Skeletal muscle satellite cell (primary cell): ENCODE measurements at regions not wholly inside any gene's neighbourhood (a gene's known extent, or its start where the extent isn't known, plus 50 kb on each side); places are given as distances from the start of the nearest gene placed in this dataset.

Source experiments
- H3K27me3 ChIP-seq: 2 replicates; pipeline ENCODE4 v1.7.0; 2013; ENCODE audit warnings: low read length; ENCODE audit not compliant: control insufficient read depth, insufficient read depth
- H3K36me3 ChIP-seq: 2 replicates; pipeline ENCODE4 v1.7.0; 2013; ENCODE audit warnings: mild to moderate bottlenecking, control low read depth, low read length; ENCODE audit not compliant: insufficient read depth
- H3K4me1 ChIP-seq: 2 replicates; pipeline ENCODE4 v1.7.0; 2013; ENCODE audit warnings: low read length; ENCODE audit not compliant: control insufficient read depth, insufficient read depth
- H3K4me2 ChIP-seq: 2 replicates; pipeline ENCODE4 v1.7.0; 2013; ENCODE audit warnings: mild to moderate bottlenecking, low read length
- H3K4me3 ChIP-seq: 2 replicates; pipeline ENCODE4 v1.7.0; 2013; ENCODE audit warnings: low read length
- H3K9ac ChIP-seq: 2 replicates; pipeline ENCODE4 v1.7.0; 2013; ENCODE audit warnings: mild to moderate bottlenecking, low read depth, low read length, moderate library complexity
- H3K9me3 ChIP-seq: replicated peaks from 2 replicates; pipeline ENCODE4 v1.7.0; 2013; ENCODE audit warnings: mild to moderate bottlenecking, control low read depth, low read length

DNA sequence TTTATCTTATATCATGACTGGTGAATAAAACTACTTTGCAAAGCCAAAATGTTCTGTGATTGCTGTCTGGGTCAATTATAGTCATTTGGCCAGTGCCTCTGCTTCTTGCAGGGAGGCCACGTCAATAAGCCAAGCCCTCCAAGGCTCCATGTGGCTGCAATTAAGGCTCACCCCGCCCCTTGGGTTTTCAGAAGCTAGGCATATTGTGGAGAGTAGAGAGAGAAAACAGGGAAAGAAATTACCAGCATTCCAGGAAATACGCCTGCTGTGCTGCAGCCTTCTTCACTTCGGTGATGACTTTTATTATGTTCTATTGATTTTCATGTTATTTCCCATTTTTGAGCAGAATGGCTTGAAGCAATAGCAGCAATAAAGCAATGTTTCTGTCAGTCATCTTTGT is 319.7 kb downstream of the SOX11 start:
- Histone ChIP-seq H3K4me3 (no peak overlapping the region), H3K27me3 (no peaks in the 10 kb centered on the region), H3K9ac (no peak overlapping the region), H3K36me3 (no peaks in the 10 kb centered on the region), H3K9me3 (no peaks in the 10 kb centered on the region), H3K4me1 (no peaks in the 10 kb centered on the region), H3K4me2 (no peak overlapping the region)

DNA sequence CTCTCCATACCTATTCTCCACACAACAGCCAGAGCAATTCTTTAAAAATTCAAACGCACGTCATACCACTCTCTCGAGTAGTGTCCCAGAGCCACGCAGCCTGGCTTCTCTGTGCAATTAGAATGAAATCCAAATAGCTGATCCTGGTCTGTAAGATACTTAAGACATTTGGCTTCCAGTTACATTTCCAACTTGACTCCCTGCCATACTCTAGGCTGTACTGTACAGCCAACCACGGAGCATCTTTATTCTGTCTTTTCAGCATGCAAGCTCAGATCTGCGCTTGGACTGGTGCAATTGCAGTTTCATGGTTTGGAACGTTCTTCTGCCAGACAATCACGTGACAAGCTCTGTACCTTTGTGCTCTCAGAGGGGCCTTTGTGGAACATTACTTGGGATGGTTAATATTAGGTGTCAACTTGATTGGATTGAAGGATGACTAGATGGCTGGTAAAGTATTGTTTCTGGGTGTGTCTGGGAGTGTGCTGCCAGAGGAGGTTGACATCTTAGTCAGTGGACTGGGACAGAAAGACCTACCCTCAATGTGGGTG is 325.6 kb downstream of the SOX11 start:
- H3K27me3 ChIP-seq = no peaks in the 10 kb centered on the region
- no peaks in the 10 kb centered on the region for H3K36me3 ChIP-seq
- no peak overlapping the region for H3K4me2 ChIP-seq
- no peak overlapping the region for H3K4me3 ChIP-seq
- no peaks in the 10 kb centered on the region for H3K9me3 ChIP-seq
- H3K9ac ChIP-seq = no peak overlapping the region
- no peaks in the 10 kb centered on the region for H3K4me1 ChIP-seq

DNA sequence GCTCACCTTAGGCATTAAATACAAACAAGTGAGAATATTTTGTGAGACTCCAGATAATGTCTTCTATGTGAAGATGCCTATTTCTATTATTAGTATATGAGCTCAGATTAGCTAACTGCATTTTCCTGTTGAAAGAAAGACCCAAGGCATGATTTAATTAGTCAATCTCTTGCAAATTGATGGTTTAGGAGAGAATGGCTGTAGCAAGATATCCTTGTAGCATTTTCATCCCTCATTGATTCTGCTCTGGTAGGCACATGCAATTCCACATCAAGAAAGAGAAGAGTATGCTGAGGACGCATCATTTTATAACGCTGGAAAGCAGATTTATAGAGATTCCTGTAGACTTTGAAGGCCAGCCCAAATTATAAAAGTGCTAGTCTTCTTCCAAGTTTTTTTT is 332.0 kb downstream of the SOX11 start:
- H3K4me2 ChIP-seq = no peak overlapping the region
- no peaks in the 10 kb centered on the region for H3K9me3 ChIP-seq
- no peak overlapping the region for H3K4me3 ChIP-seq
- no peaks in the 10 kb centered on the region for H3K27me3 ChIP-seq
- H3K4me1 ChIP-seq = no peaks in the 10 kb centered on the region
- no peaks in the 10 kb centered on the region for H3K36me3 ChIP-seq
- H3K9ac ChIP-seq = no peak overlapping the region

DNA sequence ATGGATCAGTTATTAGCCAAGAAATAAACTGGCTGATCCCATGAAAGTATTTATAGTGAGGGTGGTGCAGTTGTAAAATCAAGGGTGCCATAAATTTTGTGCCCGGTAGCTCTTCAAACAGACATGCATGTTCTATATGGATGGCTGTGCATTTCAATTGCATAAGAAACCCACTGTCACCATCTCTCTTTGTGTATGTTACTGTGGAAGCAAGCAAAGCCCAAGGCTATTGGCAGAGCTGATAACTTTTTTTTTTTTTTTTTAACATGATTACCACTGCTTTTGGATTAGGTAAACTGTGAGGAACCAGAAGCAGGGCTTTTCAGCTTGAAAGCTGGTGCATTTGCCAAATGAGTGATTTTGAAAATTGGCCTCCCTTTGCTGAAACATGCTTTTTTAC is 332.6 kb downstream of the SOX11 start:
- no peaks in the 10 kb centered on the region for H3K36me3 ChIP-seq
- H3K4me3 ChIP-seq = no peak overlapping the region
- H3K27me3 ChIP-seq = no peaks in the 10 kb centered on the region
- H3K4me2 ChIP-seq = no peak overlapping the region
- H3K9me3 ChIP-seq = no peaks in the 10 kb centered on the region
- H3K9ac ChIP-seq = no peak overlapping the region
- H3K4me1 ChIP-seq = no peaks in the 10 kb centered on the region

DNA sequence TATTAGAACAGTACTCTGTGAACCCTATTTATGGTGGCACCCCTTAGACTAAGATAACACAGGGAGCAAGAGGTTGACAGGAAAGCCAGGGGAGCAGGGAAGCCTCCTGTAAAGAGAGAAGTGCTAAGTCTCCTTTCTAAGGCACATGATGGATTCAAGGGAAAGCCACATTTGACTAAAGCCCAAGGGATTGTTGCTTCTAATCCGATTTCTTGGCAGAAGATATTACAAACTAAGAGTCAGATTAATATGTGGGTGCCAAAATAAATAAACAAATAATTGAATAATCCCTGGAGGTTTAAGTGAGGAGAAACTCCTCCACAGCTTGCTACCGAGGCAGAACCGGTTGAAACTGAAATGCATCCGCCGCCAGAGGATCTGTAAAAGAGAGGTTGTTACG is 333.2 kb downstream of the SOX11 start:
- H3K4me1 ChIP-seq = no peaks in the 10 kb centered on the region
- no peak overlapping the region for H3K4me2 ChIP-seq
- H3K9me3 ChIP-seq = no peaks in the 10 kb centered on the region
- no peak overlapping the region for H3K4me3 ChIP-seq
- no peaks in the 10 kb centered on the region for H3K36me3 ChIP-seq
- H3K27me3 ChIP-seq = no peaks in the 10 kb centered on the region
- no peak overlapping the region for H3K9ac ChIP-seq

DNA sequence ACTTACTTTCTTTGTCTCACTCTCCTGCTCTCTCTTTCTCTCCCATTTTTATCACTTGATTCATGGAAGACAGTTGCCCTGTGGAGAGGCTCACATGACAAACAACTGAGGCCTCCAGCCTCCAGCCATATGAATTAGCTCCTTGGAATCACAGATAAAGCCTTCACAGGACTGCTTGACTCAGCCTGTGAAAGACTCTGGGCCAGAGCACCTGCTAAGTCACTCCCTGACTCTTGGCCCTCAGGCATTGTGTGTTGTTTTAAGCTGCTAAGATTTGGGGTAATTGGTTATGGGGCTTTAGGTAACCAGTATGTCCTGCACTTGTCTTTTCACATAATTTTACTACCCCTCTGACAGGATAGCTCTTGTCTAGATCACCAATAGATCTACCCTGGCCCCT is 334.9 kb downstream of the SOX11 start:
- no peaks in the 10 kb centered on the region for H3K27me3 ChIP-seq
- no peak overlapping the region for H3K4me3 ChIP-seq
- no peak overlapping the region for H3K4me2 ChIP-seq
- no peaks in the 10 kb centered on the region for H3K9me3 ChIP-seq
- no peaks in the 10 kb centered on the region for H3K36me3 ChIP-seq
- H3K9ac ChIP-seq = no peak overlapping the region
- H3K4me1 ChIP-seq = no peaks in the 10 kb centered on the region

DNA sequence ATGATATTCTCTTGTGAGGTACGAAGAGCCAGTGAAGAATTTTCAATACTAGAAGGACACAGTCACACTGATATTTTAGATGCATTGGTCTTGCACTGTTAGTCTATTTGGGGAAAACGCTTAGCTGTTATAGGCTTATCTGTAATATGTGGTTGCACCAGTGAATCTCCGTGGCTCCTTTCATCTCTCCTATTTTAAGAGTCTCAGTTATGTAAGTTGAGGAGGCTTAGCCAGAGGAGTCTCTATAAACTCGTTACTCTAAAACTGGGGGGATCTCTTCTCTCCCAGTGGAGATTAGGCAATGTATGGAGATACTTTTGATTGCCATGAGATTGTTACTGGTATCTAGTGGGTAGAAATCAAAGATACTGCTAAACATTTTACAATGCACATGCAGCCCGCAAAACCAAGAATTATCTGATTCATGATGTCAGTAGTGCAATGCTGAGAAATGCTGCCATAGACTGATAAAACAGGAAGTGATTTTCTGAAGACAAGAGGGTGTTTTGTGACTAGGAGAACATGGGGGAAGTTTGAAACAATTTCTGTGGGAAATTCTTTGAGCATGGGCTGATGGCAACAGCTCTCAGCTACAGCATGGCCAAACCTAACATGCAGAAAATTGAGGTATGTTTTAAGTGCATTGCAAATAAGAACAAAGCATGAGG is 339.1 kb downstream of the SOX11 start:
- no peaks in the 10 kb centered on the region for H3K27me3 ChIP-seq
- H3K9me3 ChIP-seq = no peaks in the 10 kb centered on the region
- no peak overlapping the region for H3K4me3 ChIP-seq
- H3K4me2 ChIP-seq = no peak overlapping the region
- no peaks in the 10 kb centered on the region for H3K36me3 ChIP-seq
- H3K4me1 ChIP-seq = no peaks in the 10 kb centered on the region
- no peak overlapping the region for H3K9ac ChIP-seq

DNA sequence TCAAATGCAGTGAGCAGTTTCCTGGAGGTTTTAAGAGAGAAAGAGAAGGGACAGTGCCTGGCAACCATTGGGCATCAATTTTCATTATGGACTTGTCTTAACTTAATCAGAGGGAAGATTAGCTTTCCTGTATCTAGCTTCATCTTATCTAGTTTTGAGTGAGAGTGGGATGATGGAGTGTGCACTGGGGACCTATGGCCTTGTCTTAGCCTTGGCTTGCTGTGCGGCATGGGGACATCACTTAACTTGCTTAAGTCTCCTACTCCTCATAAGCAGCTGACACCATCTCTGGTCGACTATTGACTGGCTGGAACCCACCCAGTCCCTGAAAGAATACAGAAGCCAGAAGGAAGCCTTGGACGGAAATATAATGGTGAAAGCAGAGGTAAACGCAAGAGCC is 344.0 kb downstream of the SOX11 start:
- no peaks in the 10 kb centered on the region for H3K4me1 ChIP-seq
- no peaks in the 10 kb centered on the region for H3K9me3 ChIP-seq
- H3K4me2 ChIP-seq = no peak overlapping the region
- H3K27me3 ChIP-seq = no peaks in the 10 kb centered on the region
- no peak overlapping the region for H3K9ac ChIP-seq
- no peaks in the 10 kb centered on the region for H3K36me3 ChIP-seq
- H3K4me3 ChIP-seq = no peak overlapping the region

DNA sequence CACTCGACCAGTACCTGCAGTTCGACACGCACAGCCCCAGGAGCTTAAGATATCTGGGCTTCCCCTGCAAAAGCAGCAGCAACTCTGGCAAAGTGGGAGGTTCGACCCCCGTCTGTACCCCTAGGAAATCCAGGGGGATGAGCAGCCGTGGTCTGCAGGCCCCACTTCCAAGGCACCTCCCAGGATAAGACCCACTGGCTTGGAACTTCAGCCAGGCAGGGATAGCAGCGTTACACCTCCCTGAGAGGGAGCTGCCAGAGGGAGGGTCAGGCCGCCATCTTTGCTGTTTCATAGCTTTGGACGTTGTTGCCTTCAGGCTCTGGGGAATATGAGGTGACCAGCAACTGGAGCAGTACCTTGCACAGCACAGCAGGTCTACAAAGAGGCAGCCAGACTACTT is 351.1 kb downstream of the SOX11 start:
- Histone ChIP-seq H3K4me3 (no peak overlapping the region), H3K9ac (no peak overlapping the region), H3K4me1 (no peaks in the 10 kb centered on the region), H3K9me3 (no peaks in the 10 kb centered on the region), H3K36me3 (no peaks in the 10 kb centered on the region), H3K27me3 (no peaks in the 10 kb centered on the region), H3K4me2 (no peak overlapping the region)

DNA sequence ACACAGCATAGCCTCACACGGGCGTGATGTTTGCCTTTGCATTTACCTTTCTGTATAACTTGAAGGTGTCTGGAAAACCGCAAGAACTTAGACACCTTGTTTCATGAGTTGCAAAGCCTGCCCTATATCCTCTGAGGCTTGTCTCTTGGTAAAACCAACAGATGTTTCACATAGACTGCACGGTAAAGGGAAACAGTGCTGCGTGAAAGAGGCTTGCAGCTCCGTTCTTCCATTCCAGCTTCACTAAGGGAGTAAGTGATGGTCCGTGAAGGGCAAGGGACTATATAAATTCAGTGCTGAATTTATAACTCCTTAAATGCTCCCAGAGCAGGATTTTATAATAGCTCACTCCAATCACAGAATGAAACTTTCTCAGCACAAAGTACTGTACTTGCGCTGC is 360.5 kb downstream of the SOX11 start:
- Histone ChIP-seq H3K9me3 (no peaks in the 10 kb centered on the region), H3K27me3 (no peaks in the 10 kb centered on the region), H3K4me2 (no peak overlapping the region), H3K4me3 (no peak overlapping the region), H3K4me1 (no peaks in the 10 kb centered on the region), H3K9ac (no peak overlapping the region), H3K36me3 (no peaks in the 10 kb centered on the region)

DNA sequence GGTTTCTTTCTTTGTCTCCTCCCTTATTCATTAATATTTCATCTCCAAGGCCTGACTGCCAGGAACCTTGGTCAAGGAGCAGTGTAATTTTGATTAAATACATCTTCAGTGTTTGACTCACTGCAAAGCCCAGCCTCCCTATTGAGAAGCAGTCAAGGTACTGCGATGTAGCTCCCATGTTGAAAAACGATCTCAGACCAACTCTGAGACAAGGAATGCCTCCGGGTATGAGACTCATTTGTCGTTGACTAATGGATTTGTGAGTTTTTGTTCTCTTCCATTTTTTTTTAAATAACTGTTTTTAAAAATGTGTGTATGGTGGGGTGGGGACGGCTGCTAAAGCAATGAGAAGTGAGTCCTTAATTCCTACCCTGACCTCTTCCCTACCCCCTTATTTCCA is 361.6 kb downstream of the SOX11 start:
- H3K9me3 ChIP-seq = no peaks in the 10 kb centered on the region
- H3K4me1 ChIP-seq = no peaks in the 10 kb centered on the region
- no peak overlapping the region for H3K9ac ChIP-seq
- H3K4me2 ChIP-seq = no peak overlapping the region
- H3K4me3 ChIP-seq = no peak overlapping the region
- no peaks in the 10 kb centered on the region for H3K36me3 ChIP-seq
- H3K27me3 ChIP-seq = no peaks in the 10 kb centered on the region

DNA sequence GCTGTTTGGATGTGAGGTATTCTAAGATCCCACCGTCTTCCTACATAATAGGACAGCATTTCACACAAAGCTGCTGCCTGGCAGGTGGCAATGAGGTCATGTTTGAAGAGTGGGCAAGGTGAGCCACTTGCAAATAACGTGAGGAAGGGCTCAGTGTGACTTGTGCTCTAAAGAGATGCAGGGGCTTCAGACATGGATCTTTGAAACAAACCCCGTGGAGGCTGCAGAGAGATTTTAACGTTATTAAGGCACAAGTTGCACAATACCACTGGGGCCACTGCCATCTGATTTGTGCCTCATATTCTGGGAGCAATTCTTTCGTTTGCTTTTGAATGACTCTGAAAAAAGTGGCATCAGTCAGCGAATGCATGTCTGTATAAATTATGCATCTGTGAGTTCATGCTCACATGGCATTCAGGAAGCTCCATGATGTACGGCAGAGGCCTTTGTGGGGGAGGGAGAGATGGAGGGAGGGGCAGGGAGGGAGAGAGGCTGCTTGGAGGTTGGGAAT is 362.0 kb downstream of the SOX11 start:
- H3K9ac ChIP-seq = no peak overlapping the region
- H3K4me2 ChIP-seq = no peak overlapping the region
- H3K4me3 ChIP-seq = no peak overlapping the region
- no peaks in the 10 kb centered on the region for H3K27me3 ChIP-seq
- no peaks in the 10 kb centered on the region for H3K9me3 ChIP-seq
- no peaks in the 10 kb centered on the region for H3K4me1 ChIP-seq
- H3K36me3 ChIP-seq = no peaks in the 10 kb centered on the region
